BJ (cell line): ENCODE measurements at regions not wholly inside any gene's neighbourhood (a gene's known extent, or its start where the extent isn't known, plus 50 kb on each side); places are given as distances from the start of the nearest gene placed in this dataset.

ENCODE experiments used
- CTCF ChIA-PET: fragments of 350-600 bp; formaldehyde crosslinking; extraction: SDS; loops from one replicate; lab custom pipeline; 2021; ENCODE audit warnings: antibody characterized with exemption, inconsistent platforms; lab: Yijun Ruan, JAX
- POLR2A ChIA-PET: fragments of 300-600 bp; sonication (Branson Sonifier 250); formaldehyde crosslinking; extraction: SDS; loops from one replicate; lab custom pipeline; 2021; ENCODE audit warnings: antibody characterized with exemption; lab: Charles Lee
- DNase-seq: peaks from one replicate; pipeline ENCODE4 v3.0.0-alpha.2; 2011; ENCODE audit warnings: low read depth
- H3K27me3 ChIP-seq: 2 replicates; pipeline ENCODE4 v1.6.0; 2011; ENCODE audit warnings: low read length; ENCODE audit not compliant: control insufficient read depth, insufficient read depth
- H3K36me3 ChIP-seq: 2 replicates; pipeline ENCODE4 v1.5.1; 2011; ENCODE audit warnings: low read length; ENCODE audit not compliant: control insufficient read depth, insufficient read depth
- H3K4me3 ChIP-seq: 2 replicates; pipeline ENCODE4 v1.5.1; 2011; ENCODE audit warnings: low read depth, mild to moderate bottlenecking, control low read depth, low read length
- CTCF ChIP-seq: IDR thresholded peaks from 2 replicates; pipeline ENCODE4 v1.5.1; 2011; ENCODE audit warnings: low read depth, mild to moderate bottlenecking, control low read depth, inconsistent platforms, low read length, moderate library complexity; ENCODE audit not compliant: insufficient read depth

DNA sequence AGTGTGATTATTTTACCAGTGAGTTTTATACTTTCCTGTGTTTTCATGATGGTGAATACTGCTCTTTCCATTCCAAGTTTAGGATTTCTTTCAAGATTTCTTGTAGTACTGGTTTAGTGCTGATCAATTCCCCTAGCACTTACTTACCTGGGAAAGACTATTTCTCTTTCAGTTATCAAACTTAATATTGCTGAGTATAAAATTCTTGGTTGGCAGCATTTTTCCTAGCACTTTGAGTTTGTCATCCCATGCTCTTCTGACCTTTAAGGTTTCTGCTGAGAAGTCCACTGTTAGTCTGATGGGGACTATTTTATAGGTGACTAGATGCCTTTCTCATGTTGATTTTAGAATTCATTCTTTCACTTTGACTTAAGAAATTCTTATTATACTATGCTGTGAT, 842.8 kb upstream of the CITED2 start:
- ChIA-PET POLR2A (no interaction called here), CTCF (interaction anchor here (1.0 kb wide), 1 partner anchor 357 kb away, joined by 3 read pairs; no protein-coding TSS in a partner anchor)
- Histone ChIP-seq H3K36me3 (no peaks in the 10 kb centered on the region), H3K4me3 (no peak overlapping the region), H3K27me3 (no peaks in the 10 kb centered on the region)
- no peak for DNase-seq
- TF ChIP-seq CTCF: no peak

GRCh38 chr6:140209775-140210174, 835.3 kb upstream of the CITED2 start:
- H3K36me3 ChIP-seq: no peaks in the 10 kb centered on the region
- CTCF ChIA-PET: no interaction called here
- no peak for TF ChIP-seq CTCF
- POLR2A ChIA-PET: no interaction called here
- no peak overlapping the region for H3K4me3 ChIP-seq
- DNase-seq: no peak
- H3K27me3 ChIP-seq: no peaks in the 10 kb centered on the region

GRCh38 chr6:140208286-140208685, 833.8 kb upstream of the CITED2 start:
- H3K36me3 ChIP-seq: no peaks in the 10 kb centered on the region
- no peak for TF ChIP-seq CTCF
- no peak overlapping the region for H3K4me3 ChIP-seq
- ChIA-PET CTCF (no interaction called here), POLR2A (interaction anchor here (0.6 kb wide), 1 partner anchor 92 kb away, joined by 17 read pairs; no protein-coding TSS in a partner anchor)
- no peaks in the 10 kb centered on the region for H3K27me3 ChIP-seq
- no peak for DNase-seq

DNA sequence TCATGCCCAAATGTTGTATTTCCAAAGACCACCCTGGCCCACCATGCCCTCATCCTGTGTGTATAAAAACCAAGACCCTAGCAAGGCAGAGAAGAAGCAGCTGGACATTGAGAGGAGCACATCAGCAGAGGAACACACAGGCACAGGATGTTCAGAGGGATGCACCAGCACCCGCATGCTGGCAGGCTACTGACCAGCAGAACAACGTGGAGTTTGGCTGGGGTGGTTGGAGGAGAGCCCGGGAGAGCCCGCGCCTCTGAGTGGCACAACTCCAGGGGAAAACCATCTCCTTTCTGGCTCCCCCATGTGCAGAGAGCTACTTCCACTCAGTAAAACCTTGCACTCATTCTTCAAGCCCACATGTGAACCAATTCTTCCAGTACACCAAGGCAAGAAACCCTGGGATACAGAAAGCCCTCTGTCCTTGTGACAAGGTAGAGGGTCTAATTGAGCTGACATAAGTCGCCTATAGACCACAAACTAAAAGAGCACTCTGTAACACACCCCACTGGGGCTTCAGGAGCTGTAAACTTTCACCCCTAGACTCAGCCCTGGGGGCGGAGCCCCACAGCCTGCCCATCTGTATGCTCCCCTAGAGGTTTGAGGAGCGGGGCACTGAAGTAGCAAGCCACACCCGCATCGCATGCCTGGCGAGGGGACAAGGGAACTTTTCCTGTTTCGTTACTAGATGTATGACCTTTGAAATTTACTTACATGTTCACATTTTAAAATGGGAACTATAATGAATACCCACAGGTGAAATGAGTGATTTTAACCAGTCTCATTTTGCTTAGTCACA, 831.5 kb upstream of the CITED2 start:
- POLR2A ChIA-PET: no interaction called here
- no peak overlapping the region for H3K4me3 ChIP-seq
- CTCF ChIA-PET: no interaction called here
- H3K36me3 ChIP-seq: no peaks in the 10 kb centered on the region
- no peak for TF ChIP-seq CTCF
- no peak for DNase-seq
- H3K27me3 ChIP-seq: no peaks in the 10 kb centered on the region

- no peak for DNase-seq
- no peak overlapping the region for H3K4me3 ChIP-seq
- ChIA-PET POLR2A (no interaction called here), CTCF (no interaction called here)
- TF ChIP-seq CTCF: no peak
- no peaks in the 10 kb centered on the region for H3K27me3 ChIP-seq
- no peaks in the 10 kb centered on the region for H3K36me3 ChIP-seq
These were observed 829.7 kb upstream of the CITED2 start for GRCh38 chr6:140204154-140204553.
